ENCODE measurements at regions not wholly inside any gene's neighbourhood (a gene's known extent, or its start where the extent isn't known, plus 50 kb on each side); places are given as distances from the start of the nearest gene placed in this dataset.

DNA sequence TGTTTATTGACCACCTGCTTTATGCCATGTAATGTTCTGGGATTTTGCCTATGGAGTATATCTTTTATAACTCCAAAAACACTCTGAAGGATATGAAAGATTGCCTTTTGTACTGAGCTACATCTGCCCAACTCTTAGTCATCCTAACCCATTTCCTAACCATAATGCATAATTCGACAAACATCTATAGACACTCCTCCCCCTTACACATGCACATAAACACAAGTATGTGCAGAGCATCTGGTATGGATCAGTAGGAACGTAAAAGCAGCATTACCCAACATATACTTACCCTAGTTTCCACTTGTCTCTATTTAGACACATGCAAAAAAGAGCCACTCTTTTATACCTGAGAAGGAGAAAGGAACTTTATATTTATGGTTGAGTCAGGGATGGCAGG is 272.8 kb downstream of the FAM76B start:
- no peaks in the 10 kb centered on the region for H3K9me2 ChIP-seq (ENCODE audit: insufficient read depth)
- POLR2A ChIA-PET = no interaction called here
- H3K27ac ChIP-seq (ENCODE audit: low read depth, low read length) = no peak overlapping the region

DNA sequence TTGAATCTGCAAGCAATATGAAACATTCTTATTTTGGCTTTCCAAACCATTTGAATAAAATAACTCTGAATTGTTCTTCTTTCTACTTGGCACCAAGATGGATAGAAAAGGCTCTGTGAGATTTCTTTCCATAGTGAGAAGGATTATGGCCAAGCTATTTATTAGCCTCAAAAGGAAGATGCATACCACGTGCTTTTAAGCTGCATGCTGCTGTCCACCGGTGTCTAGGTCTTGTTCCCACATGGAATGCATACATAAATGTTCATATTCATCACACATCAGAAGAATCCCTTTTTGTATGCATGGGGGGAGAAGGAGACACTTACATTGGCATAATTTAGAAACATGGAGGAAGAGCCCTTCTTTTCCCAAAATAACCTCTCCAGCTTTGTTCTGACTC is 273.4 kb downstream of the FAM76B start:
- H3K27ac ChIP-seq (ENCODE audit: low read depth, low read length) = no peak overlapping the region
- no peak overlapping the region for H3K4me3 ChIP-seq (replicated peaks in 1 of 2; ENCODE audit: low read depth in 1 of 2, low read length in 2 of 2)
- RAD21 ChIA-PET (ENCODE audit: low non-redundant PET in 1 of 2, low total read pairs in 2 of 2, uncharacterized antibody in 2 of 2, unreplicated experiment in 2 of 2) = no interaction called here
- TF ChIP-seq EZH2phosphoT487 (IDR thresholded peaks at IDR 0.05; ENCODE audit: borderline replicate concordance) = no peak
- TF ChIP-seq CBX3 (IDR thresholded peaks at IDR 0.05; ENCODE audit: low read depth) = no peak
- TF ChIP-seq CEBPB (IDR thresholded peaks at IDR 0.05; ENCODE audit: low read depth) = no peak
- TF ChIP-seq, protein P1, sequence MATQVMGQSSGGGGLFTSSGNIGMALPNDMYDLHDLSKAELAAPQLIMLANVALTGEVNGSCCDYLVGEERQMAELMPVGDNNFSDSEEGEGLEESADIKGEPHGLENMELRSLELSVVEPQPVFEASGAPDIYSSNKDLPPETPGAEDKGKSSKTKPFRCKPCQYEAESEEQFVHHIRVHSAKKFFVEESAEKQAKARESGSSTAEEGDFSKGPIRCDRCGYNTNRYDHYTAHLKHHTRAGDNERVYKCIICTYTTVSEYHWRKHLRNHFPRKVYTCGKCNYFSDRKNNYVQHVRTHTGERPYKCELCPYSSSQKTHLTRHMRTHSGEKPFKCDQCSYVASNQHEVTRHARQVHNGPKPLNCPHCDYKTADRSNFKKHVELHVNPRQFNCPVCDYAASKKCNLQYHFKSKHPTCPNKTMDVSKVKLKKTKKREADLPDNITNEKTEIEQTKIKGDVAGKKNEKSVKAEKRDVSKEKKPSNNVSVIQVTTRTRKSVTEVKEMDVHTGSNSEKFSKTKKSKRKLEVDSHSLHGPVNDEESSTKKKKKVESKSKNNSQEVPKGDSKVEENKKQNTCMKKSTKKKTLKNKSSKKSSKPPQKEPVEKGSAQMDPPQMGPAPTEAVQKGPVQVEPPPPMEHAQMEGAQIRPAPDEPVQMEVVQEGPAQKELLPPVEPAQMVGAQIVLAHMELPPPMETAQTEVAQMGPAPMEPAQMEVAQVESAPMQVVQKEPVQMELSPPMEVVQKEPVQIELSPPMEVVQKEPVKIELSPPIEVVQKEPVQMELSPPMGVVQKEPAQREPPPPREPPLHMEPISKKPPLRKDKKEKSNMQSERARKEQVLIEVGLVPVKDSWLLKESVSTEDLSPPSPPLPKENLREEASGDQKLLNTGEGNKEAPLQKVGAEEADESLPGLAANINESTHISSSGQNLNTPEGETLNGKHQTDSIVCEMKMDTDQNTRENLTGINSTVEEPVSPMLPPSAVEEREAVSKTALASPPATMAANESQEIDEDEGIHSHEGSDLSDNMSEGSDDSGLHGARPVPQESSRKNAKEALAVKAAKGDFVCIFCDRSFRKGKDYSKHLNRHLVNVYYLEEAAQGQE (IDR thresholded peaks at IDR 0.05; ENCODE audit: low read depth) = no peak
- TF ChIP-seq FOSL1 (IDR thresholded peaks at IDR 0.05; ENCODE audit: low read depth) = no peak
- TF ChIP-seq, protein P2, sequence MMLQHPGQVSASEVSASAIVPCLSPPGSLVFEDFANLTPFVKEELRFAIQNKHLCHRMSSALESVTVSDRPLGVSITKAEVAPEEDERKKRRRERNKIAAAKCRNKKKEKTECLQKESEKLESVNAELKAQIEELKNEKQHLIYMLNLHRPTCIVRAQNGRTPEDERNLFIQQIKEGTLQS (IDR thresholded peaks at IDR 0.05) = no peak
- TF ChIP-seq RAD21 (IDR thresholded peaks at IDR 0.05; ENCODE audit: low read depth) = no peak
- no peak for TF ChIP-seq ELF1 (IDR thresholded peaks at IDR 0.05; ENCODE audit: borderline replicate concordance, low read depth)
- TF ChIP-seq, protein P3, sequence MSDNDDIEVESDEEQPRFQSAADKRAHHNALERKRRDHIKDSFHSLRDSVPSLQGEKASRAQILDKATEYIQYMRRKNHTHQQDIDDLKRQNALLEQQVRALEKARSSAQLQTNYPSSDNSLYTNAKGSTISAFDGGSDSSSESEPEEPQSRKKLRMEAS (IDR thresholded peaks at IDR 0.05) = no peak
- no peak for TF ChIP-seq SP1 (IDR thresholded peaks at IDR 0.05; ENCODE audit: low read depth)
- TF ChIP-seq TCF7L2 (IDR thresholded peaks at IDR 0.05; ENCODE audit: borderline replicate concordance, extremely low read depth, insufficient read depth, insufficient read length) = no peak
- TF ChIP-seq EZH2 (IDR thresholded peaks at IDR 0.05) = no peak
- no peak for TF ChIP-seq ZNF274 (IDR thresholded peaks at IDR 0.05; ENCODE audit: low read depth, low read length)
- no peak for TF ChIP-seq SIN3A (IDR thresholded peaks at IDR 0.05; ENCODE audit: low read depth)
- no peak for TF ChIP-seq JUND (IDR thresholded peaks at IDR 0.05)
- no peak for TF ChIP-seq POLR2A (IDR thresholded peaks at IDR 0.05; ENCODE audit: borderline replicate concordance, extremely low read depth, insufficient read depth, insufficient read length)
- TF ChIP-seq ZFX (IDR thresholded peaks at IDR 0.05) = no peak

More for the DNA sequence above, 272.8 kb downstream of the FAM76B start:
- Histone ChIP-seq H3K9me3 (ENCODE audit: control insufficient read depth in 1 of 2, insufficient read depth in 1 of 2, low read depth in 1 of 2, low read length in 2 of 2) (no peaks in the 10 kb centered on the region), H4K20me1 (ENCODE audit: insufficient read depth) (no peaks in the 10 kb centered on the region), H2AFZ (ENCODE audit: low read depth, low read length, poor library complexity, severe bottlenecking) (no peak overlapping the region), H3K4me2 (ENCODE audit: low read length) (no peak overlapping the region), H3K79me2 (ENCODE audit: insufficient read depth, low read length) (no peaks in the 10 kb centered on the region), H3K9ac (ENCODE audit: low read length) (no peak overlapping the region), H3K4me3 (replicated peaks in 1 of 2; ENCODE audit: low read depth in 1 of 2, low read length in 2 of 2) (no peak overlapping the region), H3K4me1 (ENCODE audit: control insufficient read depth in 1 of 2, insufficient read depth in 2 of 2, low read length in 2 of 2) (no peaks in the 10 kb centered on the region), H3K27me3 (ENCODE audit: insufficient read depth, low read length) (peaks cover 28% of the 10 kb centered on the region; the same call in 1 of the 2 replicates), H3K36me3 (ENCODE audit: control insufficient read depth in 1 of 2, insufficient read depth in 2 of 2, low read length in 2 of 2) (no peaks in the 10 kb centered on the region)
- CTCF ChIA-PET = no interaction called here
- ATAC-seq (no peak), DNase-seq (ENCODE audit: low read depth, low spot score) (no peak)
- no TSS peak for BruUV-seq (replicated peaks)
- TF ChIP-seq YY1 (IDR thresholded peaks at IDR 0.05; ENCODE audit: extremely low read depth, insufficient replicate concordance, low read depth, low read length) = no peak
- intact Hi-C loops (cut with micrococcal nuclease) = loop anchor here (5.0 kb wide), 1 partner anchor 49 kb away; no protein-coding TSS in a partner anchor
- RAD21 ChIA-PET (ENCODE audit: low non-redundant PET in 1 of 2, low total read pairs in 2 of 2, uncharacterized antibody in 2 of 2, unreplicated experiment in 2 of 2) = no interaction called here

More for the DNA sequence above, 273.4 kb downstream of the FAM76B start:
- no peak for DNase-seq (ENCODE audit: low read depth, low spot score)
- intact Hi-C loops (cut with micrococcal nuclease) = loop anchor here (5.0 kb wide), 1 partner anchor 49 kb away; no protein-coding TSS in a partner anchor
- Histone ChIP-seq H3K4me1 (ENCODE audit: control insufficient read depth in 1 of 2, insufficient read depth in 2 of 2, low read length in 2 of 2) (no peaks in the 10 kb centered on the region), H3K9ac (ENCODE audit: low read length) (no peak overlapping the region), H3K36me3 (ENCODE audit: control insufficient read depth in 1 of 2, insufficient read depth in 2 of 2, low read length in 2 of 2) (no peaks in the 10 kb centered on the region), H3K79me2 (ENCODE audit: insufficient read depth, low read length) (no peaks in the 10 kb centered on the region), H3K9me3 (ENCODE audit: control insufficient read depth in 1 of 2, insufficient read depth in 1 of 2, low read depth in 1 of 2, low read length in 2 of 2) (no peaks in the 10 kb centered on the region), H3K9me2 (ENCODE audit: insufficient read depth) (no peaks in the 10 kb centered on the region), H3K4me2 (ENCODE audit: low read length) (no peak overlapping the region), H4K20me1 (ENCODE audit: insufficient read depth) (no peaks in the 10 kb centered on the region), H2AFZ (ENCODE audit: low read depth, low read length, poor library complexity, severe bottlenecking) (no peak overlapping the region), H3K27me3 (ENCODE audit: insufficient read depth, low read length) (peaks cover 28% of the 10 kb centered on the region; the same call in 1 of the 2 replicates)
- BruUV-seq (replicated peaks) = no TSS peak
- ATAC-seq = no peak
- ChIA-PET CTCF (no interaction called here), POLR2A (no interaction called here)

Measured in HCT116 (cell line).